Frontal cortex (tissue), 3 donors: ENCODE measurements at regions not wholly inside any gene's neighbourhood (a gene's known extent, or its start where the extent isn't known, plus 50 kb on each side); places are given as distances from the start of the nearest gene placed in this dataset.

Source experiments
- DNase-seq, 2 donors: peaks; one replicate each; pipeline ENCODE4 v3.0.0; 2012; ENCODE audit warnings: low spot score in 2 of 2
- FAIRE-seq: peaks from 2 replicates; lab custom pipeline; 2012; peaks lifted over from hg19 to GRCh38; lab: Jason Lieb, UNC
- donor health status: control.
- donor health status: control.
- donor health status: control.

- FAIRE-seq: no peak
- no peak for DNase-seq
Measured at GRCh38 chr21:43349644-43350043, 77.3 kb downstream of the SIK1 start.

- no peak for FAIRE-seq
Measured at GRCh38 chr21:43348801-43349261, 78.1 kb downstream of the SIK1 start.

GRCh38 chr21:43348170-43348766 is 78.7 kb downstream of the SIK1 start:
- DNase-seq (no peak), FAIRE-seq (no peak)

More at GRCh38 chr21:43348801-43349261, 78.1 kb downstream of the SIK1 start:
- DNase-seq: no peak

GRCh38 chr21:43347461-43348169 is 79.3 kb downstream of the SIK1 start:
- FAIRE-seq (no peak), DNase-seq (no peak)

- no peak for DNase-seq
- no peak for FAIRE-seq
Measured at GRCh38 chr21:43346551-43346950, 80.4 kb downstream of the SIK1 start.

GRCh38 chr21:43345746-43346409 is 81.1 kb downstream of the SIK1 start:
- no peak for DNase-seq
- no peak for FAIRE-seq

GRCh38 chr21:43345046-43345745 is 81.7 kb downstream of the SIK1 start:
- DNase-seq (no peak), FAIRE-seq (no peak)

- no peak for DNase-seq
- no peak for FAIRE-seq
Measured at GRCh38 chr21:43343992-43344886, 82.7 kb downstream of the SIK1 start.

GRCh38 chr21:43343095-43343991 is 83.6 kb downstream of the SIK1 start:
- DNase-seq (no peak), FAIRE-seq (no peak)

- FAIRE-seq (no peak), DNase-seq (no peak)
Measured at GRCh38 chr21:43342301-43342881, 84.5 kb downstream of the SIK1 start.

GRCh38 chr21:43341378-43342161 is 85.4 kb downstream of the SIK1 start:
- DNase-seq: no peak
- FAIRE-seq: no peak

GRCh38 chr21:43340491-43341377 is 86.2 kb downstream of the SIK1 start:
- no peak for DNase-seq

GRCh38 chr21:43339668-43340067 is 87.3 kb downstream of the SIK1 start:
- no peak for DNase-seq
- no peak for FAIRE-seq

More at GRCh38 chr21:43340491-43341377, 86.2 kb downstream of the SIK1 start:
- FAIRE-seq: no peak

GRCh38 chr21:43338951-43339350 is 88.0 kb downstream of the SIK1 start:
- no peak for FAIRE-seq
- no peak for DNase-seq

- no peak for FAIRE-seq
Measured at GRCh38 chr21:43337901-43338655, 88.9 kb downstream of the SIK1 start.

GRCh38 chr21:43335119-43335518 is 91.8 kb downstream of the SIK1 start:
- DNase-seq: no peak
- FAIRE-seq: no peak

More at GRCh38 chr21:43337901-43338655, 88.9 kb downstream of the SIK1 start:
- DNase-seq: no peak
